VCaP (cell line): ENCODE measurements at regions not wholly inside any gene's neighbourhood (a gene's known extent, or its start where the extent isn't known, plus 50 kb on each side); places are given as distances from the start of the nearest gene placed in this dataset.
"Not testable (repeated sequence)": the region's sequence is repeated elsewhere in the genome, so short reads cannot be mapped to it uniquely, and the experiment has no call there.

Experiments
- H3K27ac ChIP-seq: fragments of 450-650 bp; 2 replicates; pipeline ENCODE4 v1.5.1; 2017
- TF ChIP-seq, protein P1 (sequence below): fragments of 450-650 bp; conservative IDR thresholded peaks from 2 replicates; pipeline ENCODE4 v1.5.1; 2017; ENCODE audit warnings: mild to moderate bottlenecking, moderate library complexity

DNA sequence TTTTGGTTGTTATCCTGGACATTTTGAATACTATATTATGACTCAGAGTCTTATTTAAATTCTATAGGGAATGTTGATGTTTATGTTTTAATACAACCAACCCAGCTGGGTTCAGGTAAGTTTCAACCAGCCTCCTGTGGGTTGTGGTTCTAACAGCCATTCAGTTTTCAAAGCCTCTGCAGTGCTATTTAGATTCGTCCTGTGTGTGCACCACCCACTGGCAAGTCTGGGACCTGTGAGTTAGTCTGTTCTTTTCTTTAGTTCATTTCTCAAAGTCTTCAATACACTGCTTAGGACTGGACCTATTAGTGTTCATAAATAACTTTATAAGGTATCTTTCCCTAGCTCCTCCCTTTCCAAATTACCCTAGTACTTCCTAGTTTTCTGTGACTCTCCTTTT is 170.6 kb downstream of the TMEM132E start:
- no peak overlapping the region for H3K27ac ChIP-seq
- TF ChIP-seq, protein P1, sequence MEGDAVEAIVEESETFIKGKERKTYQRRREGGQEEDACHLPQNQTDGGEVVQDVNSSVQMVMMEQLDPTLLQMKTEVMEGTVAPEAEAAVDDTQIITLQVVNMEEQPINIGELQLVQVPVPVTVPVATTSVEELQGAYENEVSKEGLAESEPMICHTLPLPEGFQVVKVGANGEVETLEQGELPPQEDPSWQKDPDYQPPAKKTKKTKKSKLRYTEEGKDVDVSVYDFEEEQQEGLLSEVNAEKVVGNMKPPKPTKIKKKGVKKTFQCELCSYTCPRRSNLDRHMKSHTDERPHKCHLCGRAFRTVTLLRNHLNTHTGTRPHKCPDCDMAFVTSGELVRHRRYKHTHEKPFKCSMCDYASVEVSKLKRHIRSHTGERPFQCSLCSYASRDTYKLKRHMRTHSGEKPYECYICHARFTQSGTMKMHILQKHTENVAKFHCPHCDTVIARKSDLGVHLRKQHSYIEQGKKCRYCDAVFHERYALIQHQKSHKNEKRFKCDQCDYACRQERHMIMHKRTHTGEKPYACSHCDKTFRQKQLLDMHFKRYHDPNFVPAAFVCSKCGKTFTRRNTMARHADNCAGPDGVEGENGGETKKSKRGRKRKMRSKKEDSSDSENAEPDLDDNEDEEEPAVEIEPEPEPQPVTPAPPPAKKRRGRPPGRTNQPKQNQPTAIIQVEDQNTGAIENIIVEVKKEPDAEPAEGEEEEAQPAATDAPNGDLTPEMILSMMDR: peak; percentile 67

GRCh38 chr17:34741967-34742366 is 162.6 kb downstream of the TMEM132E start:
- TF ChIP-seq, protein P1: no peak
- H3K27ac ChIP-seq: no peak overlapping the region

DNA sequence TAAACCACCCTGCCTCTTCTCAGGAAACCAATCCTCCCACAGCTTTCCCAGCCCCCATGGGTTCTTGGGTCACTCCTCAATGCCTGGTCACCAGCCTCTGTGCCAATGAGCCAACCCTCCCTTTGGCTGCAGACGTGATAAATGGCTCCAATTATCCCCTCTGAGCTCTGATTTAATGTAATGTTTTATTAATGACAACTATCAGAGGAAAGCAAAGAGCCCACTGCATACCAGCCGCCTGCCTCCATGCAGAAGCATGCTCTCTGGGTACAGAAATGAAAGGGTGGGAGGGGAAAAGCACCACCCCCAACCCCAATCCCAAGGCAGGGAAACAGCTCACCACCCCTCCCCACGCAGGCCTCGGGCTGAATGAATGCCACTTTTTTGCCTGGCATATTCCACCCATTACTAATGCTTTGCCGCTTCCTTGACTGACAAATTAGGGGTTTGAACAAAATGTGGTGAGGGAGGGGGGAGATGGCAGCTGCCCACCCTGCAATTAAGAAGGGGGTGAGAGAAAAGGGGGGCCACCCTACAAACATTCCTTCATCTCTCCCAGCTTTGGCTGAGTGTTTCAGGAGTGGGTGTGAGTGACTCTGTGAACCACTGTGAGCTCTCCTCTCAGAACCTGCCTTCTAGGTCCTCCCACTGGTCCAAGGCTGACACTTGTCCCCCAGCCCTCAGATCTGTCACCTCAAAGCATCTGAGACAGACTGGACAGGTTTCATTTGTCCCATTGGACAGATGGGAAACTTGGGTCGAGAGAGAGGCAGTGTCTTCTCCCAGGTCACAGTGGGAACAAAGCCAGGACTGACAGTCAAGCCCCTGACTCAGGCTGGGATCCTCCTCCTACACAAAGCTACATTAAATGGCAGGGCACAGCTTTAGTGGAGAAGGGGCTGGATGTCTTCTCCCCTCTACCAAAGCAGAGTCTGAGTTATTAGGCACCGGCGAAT is 161.5 kb downstream of the TMEM132E start:
- H3K27ac ChIP-seq: no peak overlapping the region
- TF ChIP-seq, protein P1: no peak

DNA sequence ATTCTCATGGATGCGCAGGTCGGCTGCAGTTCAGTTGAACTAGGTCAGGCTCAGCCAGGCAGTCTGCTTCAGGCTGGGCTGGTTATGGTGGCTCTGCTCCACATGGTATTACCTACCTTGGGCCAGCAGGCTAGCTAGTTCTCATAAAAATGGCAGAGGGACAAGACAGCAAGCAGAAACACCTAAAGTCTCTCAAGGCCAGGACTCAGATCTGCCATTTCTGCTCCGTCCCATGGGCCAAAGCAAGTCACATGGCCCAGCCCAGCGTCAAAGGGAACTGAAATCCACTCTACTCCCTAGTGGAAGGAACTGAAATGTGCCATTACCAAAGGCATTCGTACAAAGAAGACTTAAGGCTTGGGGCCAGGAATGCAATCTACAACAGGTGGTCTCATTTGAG is 160.0 kb downstream of the TMEM132E start:
- no peak overlapping the region for H3K27ac ChIP-seq
- TF ChIP-seq, protein P1: no peak

GRCh38 chr17:34737673-34738072 is 158.3 kb downstream of the TMEM132E start:
- not testable (repeated sequence) for H3K27ac ChIP-seq

DNA sequence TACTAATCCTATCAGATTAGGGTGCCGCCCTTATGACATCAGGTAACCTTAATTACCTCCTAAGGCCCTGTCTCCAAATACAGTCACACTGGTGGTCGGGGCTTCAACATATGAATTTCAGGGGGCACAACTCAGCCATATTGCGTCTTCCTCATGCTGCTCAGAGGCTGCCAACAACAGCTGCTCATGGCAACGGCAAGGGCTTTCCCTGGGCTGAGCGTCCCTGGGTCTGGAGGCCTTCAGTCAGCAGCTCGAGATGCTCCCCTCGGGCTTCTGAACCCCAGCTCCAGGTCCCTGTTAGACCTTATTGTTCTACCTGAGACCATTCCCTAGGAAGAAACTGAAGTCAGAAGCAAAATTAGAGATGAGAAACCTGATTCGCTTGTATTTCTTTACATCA is 157.2 kb downstream of the TMEM132E start:
- no peak overlapping the region for H3K27ac ChIP-seq
- TF ChIP-seq, protein P1: no peak

DNA sequence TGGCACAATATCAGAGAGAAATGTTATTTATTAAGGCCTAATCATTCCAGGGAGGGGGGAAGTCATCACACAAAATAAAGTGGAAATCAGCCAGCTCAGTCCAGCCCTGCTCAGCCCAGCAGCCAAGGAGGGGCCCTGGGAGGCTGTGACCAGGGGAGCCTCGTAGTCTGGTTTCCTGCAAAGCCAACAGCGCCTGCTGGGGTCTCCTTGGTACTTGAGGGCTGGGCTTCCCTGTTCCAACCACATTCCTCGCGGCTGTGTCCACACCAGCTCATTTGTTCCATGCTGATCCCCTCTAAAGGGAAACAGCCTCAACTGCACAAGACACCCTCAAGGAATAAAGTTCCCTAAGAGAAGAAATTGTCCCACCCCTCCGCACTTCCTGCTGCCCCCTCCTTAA is 154.0 kb downstream of the TMEM132E start:
- TF ChIP-seq, protein P1: no peak

GRCh38 chr17:34730816-34731215 is 151.4 kb downstream of the TMEM132E start:
- no peak overlapping the region for H3K27ac ChIP-seq
- TF ChIP-seq, protein P1: no peak

More for the DNA sequence above, 154.0 kb downstream of the TMEM132E start:
- no peak overlapping the region for H3K27ac ChIP-seq
